ENCODE measurements at regions not wholly inside any gene's neighbourhood (a gene's known extent, or its start where the extent isn't known, plus 50 kb on each side); places are given as distances from the start of the nearest gene placed in this dataset.

GRCh38 chr14:30270200-30271161, 288.5 kb upstream of the G2E3 start:
- intact Hi-C loops (cut with DNase I; ENCODE audit: low total_unique reads): no loop called here
- Histone ChIP-seq H3K36me3 (no peaks in the 10 kb centered on the region), H3K9me3 (no peaks in the 10 kb centered on the region), H3K4me3 (peak overlapping the region; percentile 19 to 39 (median 26)), H3K27me3 (no peaks in the 10 kb centered on the region), H3K27ac (no peak overlapping the region), H3K4me1 (no peaks in the 10 kb centered on the region)
- peak; percentile 59 to 74 for DNase-seq (ENCODE audit: low spot score in 2 of 2)
- TF ChIP-seq CTCF (IDR thresholded peaks at IDR 0.05) (peak; percentile 38 to 66 (median 49)), POLR2AphosphoS5 (IDR thresholded peaks at IDR 0.05) (no peak)

DNA sequence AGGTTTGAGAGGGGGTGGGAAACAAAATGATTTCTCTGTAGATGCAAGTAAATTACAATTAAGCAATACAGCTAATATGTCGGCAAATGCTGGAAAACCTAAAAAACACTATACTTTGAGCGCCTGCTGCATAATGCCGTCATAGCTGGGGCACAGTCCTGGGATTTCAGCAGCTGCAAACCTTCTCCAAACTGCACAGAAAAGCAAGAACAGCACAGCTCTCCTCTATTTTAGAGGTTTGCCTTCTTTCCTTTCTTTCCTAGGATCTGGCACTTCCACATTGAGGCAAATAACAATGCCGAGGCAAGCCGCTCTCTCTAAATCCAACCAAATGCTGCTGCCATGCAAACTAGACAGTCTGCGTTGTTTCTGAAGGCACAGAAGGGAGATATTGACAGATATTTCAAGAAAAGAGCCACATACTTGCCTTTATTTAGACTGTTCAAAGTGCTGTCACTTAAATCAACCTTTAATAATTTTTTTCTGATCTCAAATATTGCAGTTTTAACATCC, 287.1 kb upstream of the G2E3 start:
- H3K4me3 ChIP-seq: no peak overlapping the region
- DNase-seq (ENCODE audit: low spot score in 2 of 2): no peak
- H3K36me3 ChIP-seq: no peaks in the 10 kb centered on the region
- no peak overlapping the region for H3K27ac ChIP-seq
- H3K4me1 ChIP-seq: no peaks in the 10 kb centered on the region
- H3K27me3 ChIP-seq: no peaks in the 10 kb centered on the region
- intact Hi-C loops (cut with DNase I; ENCODE audit: low total_unique reads): no loop called here
- no peaks in the 10 kb centered on the region for H3K9me3 ChIP-seq
- TF ChIP-seq CTCF (IDR thresholded peaks at IDR 0.05) (no peak), POLR2AphosphoS5 (IDR thresholded peaks at IDR 0.05) (no peak), POLR2A (IDR thresholded peaks at IDR 0.05) (no peak)

DNA sequence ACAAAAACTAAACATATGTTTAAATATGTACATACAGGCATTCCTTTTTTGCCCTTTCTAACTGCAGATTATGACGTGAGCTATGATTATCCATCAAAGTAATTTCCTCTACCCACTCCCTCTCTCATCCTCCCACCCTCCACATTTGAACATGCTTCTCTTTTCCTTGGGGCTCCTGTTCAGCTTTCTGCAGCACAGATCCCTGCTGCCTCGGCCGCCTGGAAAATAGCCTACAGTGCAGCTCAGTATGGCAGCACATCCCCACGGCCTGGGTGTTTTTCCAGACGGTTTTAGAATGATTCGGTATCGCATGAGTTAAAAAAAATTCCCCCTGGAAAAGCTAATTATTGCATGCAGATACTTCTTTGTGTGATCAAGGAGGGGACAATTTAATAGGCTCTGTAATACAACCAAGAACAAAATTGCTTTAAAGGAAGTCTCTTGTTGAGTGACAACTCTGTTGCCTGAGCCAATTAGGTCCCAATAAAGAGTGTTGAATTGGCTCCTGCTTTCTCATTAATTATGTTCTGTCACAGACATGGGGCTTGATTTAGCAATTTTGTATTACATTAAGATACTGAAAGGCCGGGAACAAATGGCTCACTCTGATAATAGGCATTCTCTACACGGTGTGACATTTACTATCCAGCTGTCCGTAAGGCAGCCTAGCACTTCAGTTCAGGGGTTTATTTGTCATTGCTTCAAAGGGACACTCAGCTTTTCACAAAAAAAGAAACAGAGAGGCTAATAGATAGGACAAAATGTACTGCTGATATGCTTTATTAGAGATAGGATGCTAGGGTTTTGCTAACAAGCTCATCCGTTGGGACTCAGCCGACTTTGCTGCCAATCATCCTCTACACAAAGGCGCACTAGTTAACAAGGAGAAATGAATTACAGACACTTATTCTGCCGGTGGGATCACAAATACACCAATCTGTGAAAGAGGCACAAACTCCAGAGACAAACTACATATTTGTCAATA, 285.8 kb upstream of the G2E3 start:
- Histone ChIP-seq H3K27me3 (no peaks in the 10 kb centered on the region), H3K4me1 (no peaks in the 10 kb centered on the region), H3K27ac (no peak overlapping the region), H3K9me3 (no peaks in the 10 kb centered on the region), H3K4me3 (no peak overlapping the region), H3K36me3 (no peaks in the 10 kb centered on the region)
- intact Hi-C loops (cut with DNase I; ENCODE audit: low total_unique reads): no loop called here
- no peak for DNase-seq (ENCODE audit: low spot score in 2 of 2)
- no peak for TF ChIP-seq CTCF (IDR thresholded peaks at IDR 0.05)
- no peak for TF ChIP-seq POLR2A (IDR thresholded peaks at IDR 0.05)
- no peak for TF ChIP-seq POLR2AphosphoS5 (IDR thresholded peaks at IDR 0.05)

GRCh38 chr14:30275604-30276003, 283.4 kb upstream of the G2E3 start:
- Histone ChIP-seq H3K27ac (no peak overlapping the region), H3K27me3 (no peaks in the 10 kb centered on the region), H3K9me3 (no peaks in the 10 kb centered on the region), H3K4me1 (no peaks in the 10 kb centered on the region), H3K36me3 (no peaks in the 10 kb centered on the region), H3K4me3 (no peak overlapping the region)
- intact Hi-C loops (cut with DNase I; ENCODE audit: low total_unique reads): loop anchor here (2.0 kb wide), 1 partner anchor 45 kb away; no protein-coding TSS in a partner anchor
- DNase-seq (ENCODE audit: low spot score in 2 of 2): no peak
- no peak for TF ChIP-seq POLR2AphosphoS5 (IDR thresholded peaks at IDR 0.05)
- TF ChIP-seq CTCF (IDR thresholded peaks at IDR 0.05): no peak
- TF ChIP-seq POLR2A (IDR thresholded peaks at IDR 0.05): no peak

All from breast epithelium (tissue), 4 donors.